ENCODE measurements at regions not wholly inside any gene's neighbourhood (a gene's known extent, or its start where the extent isn't known, plus 50 kb on each side); places are given as distances from the start of the nearest gene placed in this dataset.
A peak's percentile ranks its signal among the peaks of the same experiment; 100 is the strongest.

GRCh38 chr12:113647048-113647447 lies 175.4 kb upstream of the LHX5 start:
- TF ChIP-seq CTCF (IDR thresholded peaks at IDR 0.05; ENCODE audit: low read length) (peak; percentile 19; the same call in 1 of the 2 replicates), EZH2 (IDR thresholded peaks at IDR 0.05; ENCODE audit: borderline replicate concordance, low read length) (no peak)
